ENCODE measurements at regions not wholly inside any gene's neighbourhood (a gene's known extent, or its start where the extent isn't known, plus 50 kb on each side); places are given as distances from the start of the nearest gene placed in this dataset.

DNA sequence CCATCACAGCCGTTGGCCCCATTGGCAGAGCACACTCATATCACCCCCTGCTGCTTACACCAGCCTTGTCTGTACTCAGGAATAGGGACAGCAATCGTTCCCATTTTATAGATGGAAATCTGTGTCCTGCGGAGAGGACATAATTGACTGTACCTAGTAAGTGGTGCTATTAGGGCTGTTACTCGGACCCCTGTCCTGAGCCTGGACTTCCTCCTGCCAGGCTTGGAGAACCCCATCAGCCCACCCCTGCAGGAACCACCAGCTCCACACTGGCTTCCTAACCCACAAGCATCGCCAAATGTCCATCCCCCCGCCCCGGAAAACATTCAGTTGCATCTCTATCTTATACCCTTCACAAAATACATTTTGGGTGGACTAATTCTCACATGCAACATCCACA, 139.8 kb upstream of the RET start:
- no peaks in the 10 kb centered on the region for H3K36me3 ChIP-seq (ENCODE audit: control insufficient read depth in 2 of 2, insufficient read depth in 2 of 2, low read length in 1 of 2)
- intact Hi-C loops (cut with micrococcal nuclease; ENCODE audit: unreplicated experiment) = no loop called here
- ChIA-PET SMC1A (ENCODE audit: uncharacterized antibody, unreplicated experiment) (no interaction called here), CTCF (no interaction called here), RAD21 (ENCODE audit: unreplicated experiment) (no interaction called here), POLR2A (no interaction called here)
- H3K4me1 ChIP-seq (ENCODE audit: control insufficient read depth, insufficient read depth, low read length) = no peaks in the 10 kb centered on the region
- BruUV-seq (replicated peaks) = no TSS peak
- no peak overlapping the region for H2AFZ ChIP-seq (ENCODE audit: control insufficient read depth, low read depth, low read length)
- no peak overlapping the region for H3K4me3 ChIP-seq
- whole genome bisulfite sequencing (ENCODE audit: insufficient coverage, insufficient replicate concordance, low lambda C conversion rate, missing lambda C conversion rate) = 29% methylated on average over 7 of the region's 7 CpGs
- no peaks in the 10 kb centered on the region for H3K79me2 ChIP-seq (ENCODE audit: control insufficient read depth, insufficient read depth, low read length)
- in situ Hi-C loops (cut with MboI) = no loop called here
- H3K4me2 ChIP-seq (ENCODE audit: control insufficient read depth, insufficient read depth) = no peak overlapping the region
- H4K20me1 ChIP-seq (ENCODE audit: control insufficient read depth, insufficient read depth) = no peaks in the 10 kb centered on the region; the same call in 1 of the 2 replicates
- FAIRE-seq (no peak), ATAC-seq (no peak), DNase-seq (ENCODE audit: low read depth, low spot score) (no peak)
- H3K27ac ChIP-seq (ENCODE audit: control insufficient read depth, insufficient read depth) = no peak overlapping the region
- TF ChIP-seq ZNF384 (IDR thresholded peaks at IDR 0.05; ENCODE audit: borderline replicate concordance, low read depth, low read length) (no peak), RAD21 (IDR thresholded peaks at IDR 0.05; ENCODE audit: insufficient read depth, low read depth, low read length) (no peak), ZBED1 (IDR thresholded peaks at IDR 0.05; ENCODE audit: borderline replicate concordance) (no peak), MEF2A (IDR thresholded peaks at IDR 0.05; ENCODE audit: insufficient read depth, low read depth, low read length) (no peak), NFXL1 (IDR thresholded peaks at IDR 0.05; ENCODE audit: borderline replicate concordance) (no peak), IKZF2 (IDR thresholded peaks at IDR 0.05) (no peak), TCF7 (IDR thresholded peaks at IDR 0.05; ENCODE audit: borderline replicate concordance) (no peak), HDAC2 (IDR thresholded peaks at IDR 0.05) (no peak), EGR1 (IDR thresholded peaks at IDR 0.05; ENCODE audit: borderline replicate concordance in 1 of 2, low read depth in 2 of 2, low read length in 2 of 2) (no peak), FOS (IDR thresholded peaks at IDR 0.05; ENCODE audit: borderline replicate concordance, extremely low read depth, insufficient read length) (no peak)
- TF ChIP-seq, protein P1, sequence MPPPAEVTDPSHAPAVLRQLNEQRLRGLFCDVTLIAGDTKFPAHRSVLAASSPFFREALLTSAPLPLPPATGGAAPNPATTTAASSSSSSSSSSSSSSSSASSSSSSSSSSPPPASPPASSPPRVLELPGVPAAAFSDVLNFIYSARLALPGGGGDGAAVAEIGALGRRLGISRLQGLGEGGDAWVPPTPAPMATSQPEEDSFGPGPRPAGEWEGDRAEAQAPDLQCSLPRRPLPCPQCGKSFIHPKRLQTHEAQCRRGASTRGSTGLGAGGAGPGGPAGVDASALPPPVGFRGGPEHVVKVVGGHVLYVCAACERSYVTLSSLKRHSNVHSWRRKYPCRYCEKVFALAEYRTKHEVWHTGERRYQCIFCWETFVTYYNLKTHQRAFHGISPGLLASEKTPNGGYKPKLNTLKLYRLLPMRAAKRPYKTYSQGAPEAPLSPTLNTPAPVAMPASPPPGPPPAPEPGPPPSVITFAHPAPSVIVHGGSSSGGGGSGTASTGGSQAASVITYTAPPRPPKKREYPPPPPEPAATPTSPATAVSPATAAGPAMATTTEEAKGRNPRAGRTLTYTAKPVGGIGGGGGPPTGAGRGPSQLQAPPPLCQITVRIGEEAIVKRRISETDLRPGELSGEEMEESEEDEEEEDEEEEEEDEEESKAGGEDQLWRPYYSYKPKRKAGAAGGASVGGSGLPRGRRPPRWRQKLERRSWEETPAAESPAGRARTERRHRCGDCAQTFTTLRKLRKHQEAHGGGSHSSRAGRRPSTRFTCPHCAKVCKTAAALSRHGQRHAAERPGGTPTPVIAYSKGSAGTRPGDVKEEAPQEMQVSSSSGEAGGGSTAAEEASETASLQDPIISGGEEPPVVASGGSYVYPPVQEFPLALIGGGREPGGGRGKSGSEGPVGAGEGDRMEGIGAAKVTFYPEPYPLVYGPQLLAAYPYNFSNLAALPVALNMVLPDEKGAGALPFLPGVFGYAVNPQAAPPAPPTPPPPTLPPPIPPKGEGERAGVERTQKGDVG (CRISPR knock-in tag; IDR thresholded peaks at IDR 0.05) = no peak
- TF ChIP-seq, protein P2, sequence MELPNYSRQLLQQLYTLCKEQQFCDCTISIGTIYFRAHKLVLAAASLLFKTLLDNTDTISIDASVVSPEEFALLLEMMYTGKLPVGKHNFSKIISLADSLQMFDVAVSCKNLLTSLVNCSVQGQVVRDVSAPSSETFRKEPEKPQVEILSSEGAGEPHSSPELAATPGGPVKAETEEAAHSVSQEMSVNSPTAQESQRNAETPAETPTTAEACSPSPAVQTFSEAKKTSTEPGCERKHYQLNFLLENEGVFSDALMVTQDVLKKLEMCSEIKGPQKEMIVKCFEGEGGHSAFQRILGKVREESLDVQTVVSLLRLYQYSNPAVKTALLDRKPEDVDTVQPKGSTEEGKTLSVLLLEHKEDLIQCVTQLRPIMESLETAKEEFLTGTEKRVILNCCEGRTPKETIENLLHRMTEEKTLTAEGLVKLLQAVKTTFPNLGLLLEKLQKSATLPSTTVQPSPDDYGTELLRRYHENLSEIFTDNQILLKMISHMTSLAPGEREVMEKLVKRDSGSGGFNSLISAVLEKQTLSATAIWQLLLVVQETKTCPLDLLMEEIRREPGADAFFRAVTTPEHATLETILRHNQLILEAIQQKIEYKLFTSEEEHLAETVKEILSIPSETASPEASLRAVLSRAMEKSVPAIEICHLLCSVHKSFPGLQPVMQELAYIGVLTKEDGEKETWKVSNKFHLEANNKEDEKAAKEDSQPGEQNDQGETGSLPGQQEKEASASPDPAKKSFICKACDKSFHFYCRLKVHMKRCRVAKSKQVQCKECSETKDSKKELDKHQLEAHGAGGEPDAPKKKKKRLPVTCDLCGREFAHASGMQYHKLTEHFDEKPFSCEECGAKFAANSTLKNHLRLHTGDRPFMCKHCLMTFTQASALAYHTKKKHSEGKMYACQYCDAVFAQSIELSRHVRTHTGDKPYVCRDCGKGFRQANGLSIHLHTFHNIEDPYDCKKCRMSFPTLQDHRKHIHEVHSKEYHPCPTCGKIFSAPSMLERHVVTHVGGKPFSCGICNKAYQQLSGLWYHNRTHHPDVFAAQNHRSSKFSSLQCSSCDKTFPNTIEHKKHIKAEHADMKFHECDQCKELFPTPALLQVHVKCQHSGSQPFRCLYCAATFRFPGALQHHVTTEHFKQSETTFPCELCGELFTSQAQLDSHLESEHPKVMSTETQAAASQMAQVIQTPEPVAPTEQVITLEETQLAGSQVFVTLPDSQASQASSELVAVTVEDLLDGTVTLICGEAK (IDR thresholded peaks at IDR 0.05; ENCODE audit: borderline replicate concordance) = no peak
- TF ChIP-seq, protein P3, sequence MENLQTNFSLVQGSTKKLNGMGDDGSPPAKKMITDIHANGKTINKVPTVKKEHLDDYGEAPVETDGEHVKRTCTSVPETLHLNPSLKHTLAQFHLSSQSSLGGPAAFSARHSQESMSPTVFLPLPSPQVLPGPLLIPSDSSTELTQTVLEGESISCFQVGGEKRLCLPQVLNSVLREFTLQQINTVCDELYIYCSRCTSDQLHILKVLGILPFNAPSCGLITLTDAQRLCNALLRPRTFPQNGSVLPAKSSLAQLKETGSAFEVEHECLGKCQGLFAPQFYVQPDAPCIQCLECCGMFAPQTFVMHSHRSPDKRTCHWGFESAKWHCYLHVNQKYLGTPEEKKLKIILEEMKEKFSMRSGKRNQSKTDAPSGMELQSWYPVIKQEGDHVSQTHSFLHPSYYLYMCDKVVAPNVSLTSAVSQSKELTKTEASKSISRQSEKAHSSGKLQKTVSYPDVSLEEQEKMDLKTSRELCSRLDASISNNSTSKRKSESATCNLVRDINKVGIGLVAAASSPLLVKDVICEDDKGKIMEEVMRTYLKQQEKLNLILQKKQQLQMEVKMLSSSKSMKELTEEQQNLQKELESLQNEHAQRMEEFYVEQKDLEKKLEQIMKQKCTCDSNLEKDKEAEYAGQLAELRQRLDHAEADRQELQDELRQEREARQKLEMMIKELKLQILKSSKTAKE (IDR thresholded peaks at IDR 0.05; ENCODE audit: low read depth, poor library complexity, severe bottlenecking) = no peak
- TF ChIP-seq, protein P4, sequence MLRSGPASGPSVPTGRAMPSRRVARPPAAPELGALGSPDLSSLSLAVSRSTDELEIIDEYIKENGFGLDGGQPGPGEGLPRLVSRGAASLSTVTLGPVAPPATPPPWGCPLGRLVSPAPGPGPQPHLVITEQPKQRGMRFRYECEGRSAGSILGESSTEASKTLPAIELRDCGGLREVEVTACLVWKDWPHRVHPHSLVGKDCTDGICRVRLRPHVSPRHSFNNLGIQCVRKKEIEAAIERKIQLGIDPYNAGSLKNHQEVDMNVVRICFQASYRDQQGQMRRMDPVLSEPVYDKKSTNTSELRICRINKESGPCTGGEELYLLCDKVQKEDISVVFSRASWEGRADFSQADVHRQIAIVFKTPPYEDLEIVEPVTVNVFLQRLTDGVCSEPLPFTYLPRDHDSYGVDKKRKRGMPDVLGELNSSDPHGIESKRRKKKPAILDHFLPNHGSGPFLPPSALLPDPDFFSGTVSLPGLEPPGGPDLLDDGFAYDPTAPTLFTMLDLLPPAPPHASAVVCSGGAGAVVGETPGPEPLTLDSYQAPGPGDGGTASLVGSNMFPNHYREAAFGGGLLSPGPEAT (IDR thresholded peaks at IDR 0.05; ENCODE audit: low read depth) = no peak
- H3K27me3 ChIP-seq (replicated peaks in 1 of 2; ENCODE audit: control insufficient read depth in 2 of 2, insufficient read depth in 2 of 2, low read length in 1 of 2) = peaks cover 2 to 4% of the 10 kb centered on the region in 2 experiments; a peak in 2 of 4 replicates
- H3K9me3 ChIP-seq (replicated peaks; ENCODE audit: control insufficient read depth, insufficient read depth, low read length) = no peaks in the 10 kb centered on the region
- H3K9ac ChIP-seq (ENCODE audit: control insufficient read depth, insufficient read depth, low read length) = no peak overlapping the region

All from GM12878 (cell line).